IMR-90 (cell line): ENCODE measurements at regions not wholly inside any gene's neighbourhood (a gene's known extent, or its start where the extent isn't known, plus 50 kb on each side); places are given as distances from the start of the nearest gene placed in this dataset.

Experiments
- CEBPB ChIP-seq: IDR thresholded peaks from 2 replicates; pipeline ENCODE4 v1.6.1; 2012; ENCODE audit warnings: low read depth, low read length, improper control_type of control experiment
- FOS ChIP-seq: fragments of 150-350 bp; IDR thresholded peaks from 2 replicates; pipeline ENCODE4 v1.6.1; 2016; ENCODE audit warnings: low read depth, low read length
- MXI1 ChIP-seq: IDR thresholded peaks from 2 replicates; pipeline ENCODE4 v1.6.1; 2012; ENCODE audit warnings: low read depth, mild to moderate bottlenecking, low read length, moderate library complexity, borderline replicate concordance
- POLR2A ChIP-seq: IDR thresholded peaks from 2 replicates; pipeline ENCODE4 v1.6.1; 2012; ENCODE audit warnings: mild to moderate bottlenecking, low read depth, low read length
- TF ChIP-seq, protein P1 (sequence below): conservative IDR thresholded peaks from 2 replicates; pipeline ENCODE4 v1.5.1; 2012; ENCODE audit warnings: mild to moderate bottlenecking, low read depth, low read length, improper control_type of control experiment

DNA sequence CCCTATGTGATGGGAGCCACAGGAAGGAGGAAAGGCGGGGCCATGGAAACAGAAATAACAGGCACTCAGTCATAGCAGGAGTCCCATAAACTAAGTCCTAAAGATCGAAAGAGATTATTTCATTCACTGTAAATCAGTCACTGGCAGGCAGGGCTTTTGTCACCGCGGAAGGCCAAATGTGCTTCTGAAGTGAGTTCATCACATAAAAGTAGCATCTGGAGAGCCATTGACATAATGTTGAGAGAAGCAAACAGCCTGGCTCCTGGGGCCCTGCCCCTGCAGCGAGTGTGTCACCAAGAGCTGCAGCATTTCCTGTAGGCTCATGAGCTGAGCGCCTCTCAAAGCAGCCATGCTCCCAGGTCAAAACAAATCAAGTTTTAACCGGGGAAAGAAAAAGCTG is 476.2 kb downstream of the HAPSTR1 start:
- no peak for TF ChIP-seq MXI1
- TF ChIP-seq POLR2A, result no peak
- TF ChIP-seq CEBPB, result no peak
- no peak for TF ChIP-seq FOS
- TF ChIP-seq, protein P1, sequence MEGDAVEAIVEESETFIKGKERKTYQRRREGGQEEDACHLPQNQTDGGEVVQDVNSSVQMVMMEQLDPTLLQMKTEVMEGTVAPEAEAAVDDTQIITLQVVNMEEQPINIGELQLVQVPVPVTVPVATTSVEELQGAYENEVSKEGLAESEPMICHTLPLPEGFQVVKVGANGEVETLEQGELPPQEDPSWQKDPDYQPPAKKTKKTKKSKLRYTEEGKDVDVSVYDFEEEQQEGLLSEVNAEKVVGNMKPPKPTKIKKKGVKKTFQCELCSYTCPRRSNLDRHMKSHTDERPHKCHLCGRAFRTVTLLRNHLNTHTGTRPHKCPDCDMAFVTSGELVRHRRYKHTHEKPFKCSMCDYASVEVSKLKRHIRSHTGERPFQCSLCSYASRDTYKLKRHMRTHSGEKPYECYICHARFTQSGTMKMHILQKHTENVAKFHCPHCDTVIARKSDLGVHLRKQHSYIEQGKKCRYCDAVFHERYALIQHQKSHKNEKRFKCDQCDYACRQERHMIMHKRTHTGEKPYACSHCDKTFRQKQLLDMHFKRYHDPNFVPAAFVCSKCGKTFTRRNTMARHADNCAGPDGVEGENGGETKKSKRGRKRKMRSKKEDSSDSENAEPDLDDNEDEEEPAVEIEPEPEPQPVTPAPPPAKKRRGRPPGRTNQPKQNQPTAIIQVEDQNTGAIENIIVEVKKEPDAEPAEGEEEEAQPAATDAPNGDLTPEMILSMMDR, result no peak
